Ovary (tissue), 7 donors: ENCODE measurements at regions not wholly inside any gene's neighbourhood (a gene's known extent, or its start where the extent isn't known, plus 50 kb on each side); places are given as distances from the start of the nearest gene placed in this dataset.

Experiments
- DNase-seq, 5 donors: peaks; one replicate each; pipeline ENCODE4 v3.0.0-alpha.2; 2019 to 2020
- H3K27ac ChIP-seq, 2 donors: fragments of 200-600 bp; one replicate each; pipeline versions ENCODE4 v1.5.1 to v1.8.0; 2019 to 2022
- H3K27me3 ChIP-seq: fragments of 200-600 bp; one replicate; pipeline ENCODE4 v1.8.0; 2022
- H3K36me3 ChIP-seq: fragments of 200-600 bp; sonication (generic); one replicate; pipeline ENCODE4 v1.5.1; 2019
- H3K4me1 ChIP-seq: one replicate; pipeline ENCODE4 v1.8.1; 2013; ENCODE audit warnings: mild to moderate bottlenecking, moderate library complexity; ENCODE audit not compliant: insufficient read depth
- H3K4me3 ChIP-seq: fragments of 200-600 bp; sonication (generic); one replicate; pipeline ENCODE4 v1.5.1; 2017
- H3K9me3 ChIP-seq, 2 donors: fragments of 200-600 bp in 1 of 2; sonication (generic) in 1 of 2; one replicate each; pipeline versions ENCODE4 v1.5.1 to v1.8.1; 2013 to 2019; ENCODE audit warnings: mild to moderate bottlenecking in 1 of 2, moderate library complexity in 1 of 2
- CTCF ChIP-seq, 3 donors: fragments of 450-650 bp in 2 of 3; fragments of 200-600 bp in 1 of 3; IDR thresholded peaks; one replicate each; pipeline versions ENCODE4 v1.5.1 to v1.8.0; 2016 to 2022; ENCODE audit warnings: antibody characterized with exemption in 3 of 3, mild to moderate bottlenecking in 1 of 3
- EP300 ChIP-seq: sonication (generic); formaldehyde crosslinking; IDR thresholded peaks from one replicate; pipeline ENCODE4 v1.6.1; 2017; ENCODE audit warnings: antibody characterized with exemption
- POLR2A ChIP-seq: fragments of 450-650 bp; IDR thresholded peaks from one replicate; pipeline ENCODE4 v1.6.1; 2017; ENCODE audit warnings: antibody characterized with exemption, mild to moderate bottlenecking, moderate library complexity
- WGBS, 3 donors: extraction: QIAGEN DNeasy Blood & Tissue Kit in 1 of 3; methylation state at CpG; one replicate each; pipeline versions ENCODE4 v1.1.5 to v1.1.7; 2013 to 2017; 5-methylcytosine and 5-hydroxymethylcytosine counted together
- intact Hi-C, 4 donors: fragments of 100-400 bp; cut with DNase I; formaldehyde crosslinking; loops; one replicate each; pipeline versions ENCODE4 v1.11.0 to v1.15.1; 2022 to 2023
- donor health status: DM: no; HTN: no; CAD: no; lungs with moderate emphysema.
- donor health status: DM: no; HTN: no; CAD: no.
- donor health status: Bipolar disorder and iron deficiency.
- donor health status: DM: no; HTN: no; CAD: no.
- donor health status: DM: yes; HTN: yes; CAD: no.

- Histone ChIP-seq H3K9me3 (no peaks in the 10 kb centered on the region), H3K27ac (no peak overlapping the region), H3K4me1 (peaks cover 5% of the 10 kb centered on the region), H3K36me3 (no peaks in the 10 kb centered on the region), H3K4me3 (no peak overlapping the region), H3K27me3 (no peaks in the 10 kb centered on the region)
- TF ChIP-seq CTCF (IDR thresholded peaks at IDR 0.05) (no peak), POLR2A (no peak), EP300 (no peak)
- 87 to 90% (median 88%) methylated on average over 3 of the region's 3 CpGs for WGBS, 3 donors
- no peak for DNase-seq
- intact Hi-C loops = no loop called here
These were observed 230.0 kb upstream of the CTNNB1 start for GRCh38 chr3:40969341-40969740.

- TF ChIP-seq CTCF (IDR thresholded peaks at IDR 0.05) (no peak), POLR2A (no peak), EP300 (no peak)
- H3K27ac ChIP-seq = no peak overlapping the region
- 94 to 98% (median 94%) methylated on average over 3 of the region's 3 CpGs for WGBS, 3 donors
- peaks cover 5% of the 10 kb centered on the region for H3K4me1 ChIP-seq
- intact Hi-C loops = no loop called here
- H3K9me3 ChIP-seq = no peaks in the 10 kb centered on the region
- no peaks in the 10 kb centered on the region for H3K27me3 ChIP-seq
- no peaks in the 10 kb centered on the region for H3K36me3 ChIP-seq
- no peak overlapping the region for H3K4me3 ChIP-seq
- DNase-seq = no peak
These were observed 229.4 kb upstream of the CTNNB1 start for GRCh38 chr3:40969756-40970466.

DNA sequence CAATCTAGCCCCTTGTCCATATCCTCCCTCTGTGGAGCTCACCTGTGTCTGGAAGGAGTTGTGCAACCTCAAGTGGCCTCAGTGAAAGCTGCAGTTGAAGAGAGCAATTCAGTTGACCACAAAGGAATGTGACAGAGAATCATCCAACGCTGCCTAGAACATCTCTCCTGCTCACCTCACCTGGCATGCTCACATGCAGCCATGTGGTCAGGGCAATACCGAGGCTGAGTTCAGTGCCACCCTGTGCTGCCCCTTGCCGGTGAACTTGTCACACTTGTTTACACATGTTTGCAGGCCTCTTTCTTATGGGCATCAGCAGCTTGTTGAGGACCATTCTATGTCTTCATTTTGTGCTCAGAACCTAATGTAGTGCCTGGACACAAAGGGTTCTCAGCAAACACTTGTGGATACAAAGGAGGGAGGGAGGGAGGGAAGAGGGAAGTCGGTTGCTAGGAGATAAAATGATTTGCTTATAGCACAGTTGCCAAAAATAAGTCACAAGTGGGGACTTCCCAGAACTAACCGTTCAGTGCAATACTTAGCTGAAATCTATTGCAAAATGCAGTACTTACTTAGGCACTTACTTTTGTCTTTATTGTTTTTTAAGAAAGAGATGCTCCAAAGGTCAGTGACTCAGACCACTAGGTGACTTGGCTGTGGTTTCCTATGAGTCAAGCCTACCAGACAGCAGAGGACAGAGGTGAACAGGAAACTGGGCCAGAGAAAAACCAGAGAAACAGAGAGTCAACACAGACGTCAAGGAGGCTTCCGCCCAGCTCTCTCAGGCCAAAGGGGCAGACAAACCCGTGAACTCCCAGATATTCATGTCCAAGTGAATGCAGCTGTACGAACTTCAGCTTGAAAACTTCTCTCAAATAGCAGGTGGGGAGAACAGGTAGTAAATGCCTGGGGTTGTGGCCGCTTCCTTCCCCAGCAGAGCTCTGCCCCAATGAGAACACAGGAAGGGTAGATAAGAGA is 227.8 kb upstream of the CTNNB1 start:
- Histone ChIP-seq H3K9me3 (no peaks in the 10 kb centered on the region), H3K4me1 (peaks cover 5% of the 10 kb centered on the region), H3K36me3 (no peaks in the 10 kb centered on the region), H3K4me3 (no peak overlapping the region), H3K27me3 (no peaks in the 10 kb centered on the region), H3K27ac (peak overlapping the region in 1 of 2 donors; percentile 30)
- peak; percentile 94 for TF ChIP-seq EP300
- TF ChIP-seq CTCF (IDR thresholded peaks at IDR 0.05) = no peak
- DNase-seq = peak; percentile 66 to 84 (median 72)
- intact Hi-C loops = no loop called here
- WGBS, 3 donors = 31 to 38% (median 36%) methylated on average over 10 of the region's 10 CpGs

DNA sequence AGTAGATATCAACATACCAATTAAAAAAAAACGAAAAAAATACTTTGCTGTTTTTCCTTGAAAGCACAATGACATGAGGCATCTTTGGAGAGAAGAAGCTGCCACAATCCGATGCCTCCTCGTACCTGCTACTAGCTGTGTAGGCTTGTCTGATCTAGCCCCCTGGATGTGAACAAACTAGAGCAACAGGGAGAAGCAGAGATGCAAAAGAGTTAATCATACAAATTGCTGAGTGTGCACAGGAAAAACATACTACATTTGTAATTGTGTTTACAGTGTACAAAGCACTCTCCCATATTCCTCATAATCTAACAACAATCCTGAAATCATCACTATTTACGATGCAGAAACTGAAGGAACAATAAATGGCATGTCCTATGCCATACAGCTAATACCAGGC is 227.0 kb upstream of the CTNNB1 start:
- 69 to 76% (median 70%) methylated on average over 4 of the region's 4 CpGs for WGBS, 3 donors

More for the DNA sequence above, 227.0 kb upstream of the CTNNB1 start:
- Histone ChIP-seq H3K27ac (peak overlapping the region in 1 of 2 donors; percentile 30), H3K36me3 (no peaks in the 10 kb centered on the region), H3K27me3 (no peaks in the 10 kb centered on the region), H3K4me1 (peaks cover 5% of the 10 kb centered on the region), H3K9me3 (no peaks in the 10 kb centered on the region), H3K4me3 (no peak overlapping the region)
- DNase-seq = no peak
- no peak for TF ChIP-seq CTCF (IDR thresholded peaks at IDR 0.05)
- no peak for TF ChIP-seq EP300
- intact Hi-C loops = no loop called here
